H1 (cell line): ENCODE measurements at regions not wholly inside any gene's neighbourhood (a gene's known extent, or its start where the extent isn't known, plus 50 kb on each side); places are given as distances from the start of the nearest gene placed in this dataset.

Experiments used
- CTCF ChIA-PET: fragments of 300-600 bp; sonication (Branson Sonifier 250); formaldehyde crosslinking; loops from one replicate; lab custom pipeline; 2021; ENCODE audit not compliant: partially characterized antibody; lab: Charles Lee
- POLR2A ChIA-PET: fragments of 300-600 bp; sonication (Branson Sonifier 250); formaldehyde crosslinking; loops from one replicate; lab custom pipeline; 2021; ENCODE audit warnings: inconsistent platforms; ENCODE audit not compliant: partially characterized antibody; lab: Charles Lee
- DNase-seq, 2 experiments: peaks; one replicate each; pipeline versions ENCODE4 v3.0.0 to v3.0.0-alpha.2; 2010 to 2022; ENCODE audit warnings: low spot score in 2 of 2, low read depth in 1 of 2, mixed read lengths in 1 of 2
- FAIRE-seq: peaks from 2 replicates; lab custom pipeline; 2011; peaks lifted over from hg19 to GRCh38; lab: Jason Lieb, UNC
- H2AFZ ChIP-seq: 2 replicates; pipeline ENCODE4 v1.8.1; 2012; ENCODE audit warnings: low read length, inconsistent platforms
- H2AK5ac ChIP-seq: 2 replicates; pipeline ENCODE4 v1.6.1; 2013; ENCODE audit warnings: low read depth, low read length
- H2BK120ac ChIP-seq: replicated peaks from 2 replicates; pipeline ENCODE3; 2013; ENCODE audit warnings: low read depth, low read length, inconsistent platforms
- H2BK12ac ChIP-seq: 2 replicates; pipeline ENCODE4 v1.6.1; 2013; ENCODE audit warnings: low read depth, low read length
- H2BK15ac ChIP-seq: 2 replicates; pipeline ENCODE4 v1.6.1; 2013; ENCODE audit warnings: low read length
- H2BK20ac ChIP-seq: 2 replicates; pipeline ENCODE4 v1.6.1; 2013; ENCODE audit warnings: low read length
- H2BK5ac ChIP-seq: 2 replicates; pipeline ENCODE4 v1.6.1; 2013; ENCODE audit warnings: low read depth, low read length
- H3K14ac ChIP-seq: 2 replicates; pipeline ENCODE4 v1.6.1; 2013; ENCODE audit warnings: inconsistent platforms; ENCODE audit not compliant: insufficient read length
- H3K18ac ChIP-seq: 2 replicates; pipeline ENCODE4 v1.6.1; 2013; ENCODE audit warnings: low read length; ENCODE audit errors: extremely low read depth
- H3K23ac ChIP-seq: 2 replicates; pipeline ENCODE4 v1.6.1; 2013; ENCODE audit warnings: inconsistent platforms; ENCODE audit not compliant: insufficient read length
- H3K23me2 ChIP-seq: 2 replicates; pipeline ENCODE4 v1.6.1; 2013; ENCODE audit warnings: low read depth, low read length
- H3K27ac ChIP-seq: 2 replicates; pipeline ENCODE4 v1.6.1; 2011; ENCODE audit warnings: low read depth, low read length, inconsistent platforms
- H3K27me3 ChIP-seq, 4 experiments: replicated peaks in 1 of 4; 1 replicate in 1 of 4; 2 replicates in 3 of 4; pipeline versions ENCODE4 v1.6.1 to v1.8.1; 2011 to 2013; ENCODE audit warnings: low read length in 3 of 4, mild to moderate bottlenecking in 3 of 4, inconsistent platforms in 2 of 4, mixed read lengths in 2 of 4, moderate library complexity in 1 of 4; ENCODE audit not compliant: control insufficient read depth in 3 of 4, insufficient read depth in 3 of 4; ENCODE audit errors: extremely low read depth in 1 of 4
- H3K36me3 ChIP-seq, 4 experiments: 2 replicates each; pipeline versions ENCODE4 v1.6.1 to v1.8.1; 2011 to 2013; ENCODE audit warnings: mild to moderate bottlenecking in 4 of 4, low read length in 3 of 4, moderate library complexity in 2 of 4, control low read depth in 1 of 4, inconsistent platforms in 1 of 4; ENCODE audit not compliant: insufficient read depth in 4 of 4, control insufficient read depth in 2 of 4
- H3K4ac ChIP-seq: replicated peaks from 2 replicates; pipeline ENCODE3; 2013; ENCODE audit warnings: low read length, low read depth, mixed read lengths, inconsistent platforms; ENCODE audit not compliant: insufficient read length
- H3K4me1 ChIP-seq, 4 experiments: replicated peaks in 1 of 4; 1 replicate in 1 of 4; 2 replicates in 3 of 4; pipeline versions ENCODE4 v1.6.1 to v1.8.1; 2011 to 2013; ENCODE audit warnings: low read length in 3 of 4, inconsistent platforms in 2 of 4, mixed read lengths in 1 of 4; ENCODE audit not compliant: insufficient read depth in 4 of 4, control insufficient read depth in 3 of 4
- H3K4me2 ChIP-seq, 2 experiments: 2 replicates each; pipeline versions ENCODE4 v1.6.1 to v1.8.1; 2011 to 2013; ENCODE audit warnings: low read depth in 2 of 2, low read length in 2 of 2, control low read depth in 1 of 2, inconsistent platforms in 1 of 2, mild to moderate bottlenecking in 1 of 2; ENCODE audit not compliant: insufficient read depth in 1 of 2
- H3K4me3 ChIP-seq, 4 experiments: fragments of 200-600, 300-600 bp in 1 of 4; sonication (generic), shearing (Covaris generic), sonication (Bioruptor Twin) in 1 of 4; 2 replicates each; pipeline versions ENCODE4 v1.5.1 to v1.8.1; 2011 to 2016; ENCODE audit warnings: low read length in 4 of 4, low read depth in 3 of 4, control low read depth in 2 of 4, inconsistent platforms in 2 of 4, mild to moderate bottlenecking in 2 of 4, mixed read lengths in 1 of 4, moderate library complexity in 1 of 4; ENCODE audit not compliant: insufficient read depth in 2 of 4; ENCODE audit errors: extremely low read depth in 1 of 4
- H3K56ac ChIP-seq: replicated peaks from 2 replicates; pipeline ENCODE3; 2013; ENCODE audit warnings: low read depth, mild to moderate bottlenecking, mixed read lengths, low read length, inconsistent platforms; ENCODE audit not compliant: insufficient read length
- H3K79me1 ChIP-seq: 2 replicates; pipeline ENCODE4 v1.6.1; 2013; ENCODE audit warnings: low read depth, low read length, control low read depth
- H3K79me2 ChIP-seq, 2 experiments: 2 replicates each; pipeline versions ENCODE4 v1.6.1 to v1.8.1; 2012 to 2013; ENCODE audit warnings: low read length in 2 of 2, mild to moderate bottlenecking in 2 of 2, inconsistent platforms in 1 of 2; ENCODE audit not compliant: insufficient read depth in 2 of 2, control insufficient read depth in 1 of 2
- H3K9ac ChIP-seq, 4 experiments: replicated peaks in 1 of 4; 1 replicate in 1 of 4; 2 replicates in 3 of 4; pipeline versions ENCODE4 v1.6.1 to v1.8.1; 2011 to 2013; ENCODE audit warnings: low read depth in 3 of 4, low read length in 3 of 4, control low read depth in 2 of 4, mild to moderate bottlenecking in 2 of 4, moderate library complexity in 2 of 4, inconsistent platforms in 1 of 4; ENCODE audit errors: extremely low read depth in 1 of 4
- H3K9me3 ChIP-seq, 2 experiments: 2 replicates each; pipeline versions ENCODE4 v1.6.1 to v1.8.1; 2012 to 2013; ENCODE audit warnings: mild to moderate bottlenecking in 2 of 2, moderate library complexity in 2 of 2, control low read depth in 1 of 2, inconsistent platforms in 1 of 2, low read depth in 1 of 2, low read length in 1 of 2, mixed read lengths in 1 of 2; ENCODE audit not compliant: insufficient read depth in 2 of 2
- H4K20me1 ChIP-seq, 2 experiments: replicated peaks in 1 of 2; 2 replicates each; pipeline versions ENCODE3 to v1.8.1; 2011 to 2013; ENCODE audit warnings: inconsistent platforms in 2 of 2, low read length in 2 of 2, mild to moderate bottlenecking in 1 of 2; ENCODE audit not compliant: insufficient read depth in 2 of 2, control insufficient read depth in 1 of 2
- H4K5ac ChIP-seq: 2 replicates; pipeline ENCODE4 v1.6.1; 2013; ENCODE audit warnings: low read length, low read depth, mixed read lengths, inconsistent platforms; ENCODE audit not compliant: insufficient read length
- H4K8ac ChIP-seq: 2 replicates; pipeline ENCODE4 v1.8.0; 2013; ENCODE audit warnings: mild to moderate bottlenecking, moderate library complexity, low read length, inconsistent platforms; ENCODE audit not compliant: insufficient read depth; ENCODE audit errors: extremely low read depth
- H4K91ac ChIP-seq: replicated peaks from 2 replicates; pipeline ENCODE3; 2013; ENCODE audit warnings: low read length, mixed read lengths, inconsistent platforms; ENCODE audit not compliant: insufficient read length
- ASH2L ChIP-seq: fragments of 200-600, 300-600 bp; sonication (generic); IDR thresholded peaks from one replicate; pipeline ENCODE4 v1.7.1; 2017; ENCODE audit warnings: low read length
- ATF2 ChIP-seq: IDR thresholded peaks from 2 replicates; pipeline ENCODE4 v1.6.1; 2012; ENCODE audit warnings: low read length, inconsistent platforms
- CBX5 ChIP-seq: fragments of 300-800, 300-1000 bp; sonication (generic); IDR thresholded peaks from 2 replicates; pipeline ENCODE4 v1.7.1; 2016; ENCODE audit warnings: antibody characterized with exemption, low read length, low read depth
- CEBPB ChIP-seq: IDR thresholded peaks from 2 replicates; pipeline ENCODE4 v1.6.1; 2012; ENCODE audit warnings: low read depth, low read length
- CHD1 ChIP-seq: IDR thresholded peaks from 2 replicates; pipeline ENCODE4 v1.6.1; 2012; ENCODE audit warnings: low read depth, low read length, improper control_type of control experiment
- CREB1 ChIP-seq: IDR thresholded peaks from 2 replicates; pipeline ENCODE4 v1.6.1; 2012; ENCODE audit warnings: inconsistent platforms
- MAFK ChIP-seq: IDR thresholded peaks from 2 replicates; pipeline ENCODE4 v1.6.1; 2012; ENCODE audit warnings: low read depth, mild to moderate bottlenecking, improper control_type of control experiment, low read length
- POU5F1 ChIP-seq: IDR thresholded peaks from 2 replicates; pipeline ENCODE4 v1.6.1; 2011; ENCODE audit warnings: low read depth, mild to moderate bottlenecking, low read length, moderate library complexity
- RFX5 ChIP-seq: IDR thresholded peaks from 2 replicates; pipeline ENCODE4 v1.6.1; 2011; ENCODE audit warnings: low read depth, low read length, improper control_type of control experiment, borderline replicate concordance
- RXRA ChIP-seq: IDR thresholded peaks from 2 replicates; pipeline ENCODE4 v1.6.1; 2011; ENCODE audit warnings: low read depth, mild to moderate bottlenecking, low read length, moderate library complexity; ENCODE audit not compliant: insufficient read depth
- SAP30 ChIP-seq: fragments of 300-600 bp; sonication (generic); IDR thresholded peaks from 2 replicates; pipeline ENCODE4 v1.7.1; 2012; ENCODE audit warnings: low read length, moderate library complexity, mild to moderate bottlenecking, inconsistent platforms; ENCODE audit not compliant: insufficient read depth, insufficient replicate concordance
- SIN3A ChIP-seq, 2 experiments: IDR thresholded peaks in 1 of 2; conservative IDR thresholded peaks in 1 of 2; 2 replicates each; pipeline ENCODE4 v1.6.1; 2011 to 2012; ENCODE audit warnings: low read length in 2 of 2, improper control_type of control experiment in 1 of 2, low read depth in 1 of 2, mild to moderate bottlenecking in 1 of 2
- SP2 ChIP-seq: IDR thresholded peaks from 2 replicates; pipeline ENCODE4 v1.6.1; 2012; ENCODE audit warnings: mild to moderate bottlenecking, low read length, inconsistent platforms
- YY1 ChIP-seq: IDR thresholded peaks from 2 replicates; pipeline ENCODE4 v1.6.1; 2011; ENCODE audit warnings: low read depth, mild to moderate bottlenecking, low read length
- WGBS, 2 experiments: shearing (Covaris generic) in 1 of 2; methylation state at CpG; one replicate each; pipeline versions ENCODE4 v1.1.6 to v1.1.7; 2013 to 2015; ENCODE audit warnings: low lambda C conversion rate in 2 of 2, mixed read lengths in 2 of 2, inconsistent platforms in 1 of 2, low coverage in 1 of 2, missing lambda C conversion rate in 1 of 2; ENCODE audit not compliant: insufficient replicate concordance in 2 of 2, insufficient coverage in 1 of 2, insufficient read length in 1 of 2; ENCODE audit errors: extremely low coverage in 1 of 2, missing lambda C conversion rate in 1 of 2; 5-methylcytosine and 5-hydroxymethylcytosine counted together

GRCh38 chr4:188647820-188648370 is 508.7 kb downstream of the TRIML1 start:
- no peaks in the 10 kb centered on the region for H3K9me3 ChIP-seq
- H2BK20ac ChIP-seq = no peak overlapping the region
- ChIA-PET CTCF (no interaction called here), POLR2A (no interaction called here)
- H4K8ac ChIP-seq = no peak overlapping the region
- no peak overlapping the region for H2BK120ac ChIP-seq
- H3K14ac ChIP-seq = no peak overlapping the region
- H3K79me2 ChIP-seq = no peaks in the 10 kb centered on the region
- no peak overlapping the region for H3K23ac ChIP-seq
- H3K9ac ChIP-seq = no peak overlapping the region
- no peak for FAIRE-seq
- no peaks in the 10 kb centered on the region for H3K27me3 ChIP-seq
- H3K23me2 ChIP-seq = no peaks in the 10 kb centered on the region
- no peak overlapping the region for H3K4ac ChIP-seq
- no peak overlapping the region for H2AK5ac ChIP-seq
- H2BK5ac ChIP-seq = no peak overlapping the region
- H2BK12ac ChIP-seq = no peak overlapping the region
- H4K91ac ChIP-seq = no peak overlapping the region
- no peak overlapping the region for H3K27ac ChIP-seq
- H3K4me3 ChIP-seq = no peak overlapping the region
- no peak overlapping the region for H4K5ac ChIP-seq
- H2BK15ac ChIP-seq = no peak overlapping the region
- H4K20me1 ChIP-seq = no peaks in the 10 kb centered on the region
- H2AFZ ChIP-seq = no peak overlapping the region
- H3K4me2 ChIP-seq = no peak overlapping the region
- no peak for DNase-seq
- H3K18ac ChIP-seq = no peak overlapping the region
- H3K79me1 ChIP-seq = no peaks in the 10 kb centered on the region
- no peak overlapping the region for H3K56ac ChIP-seq
- WGBS, 2 experiments = 89% methylated on average over 2 of the region's 2 CpGs; no CpG with 5 or more reads in 1 of the 2 experiments
- H3K4me1 ChIP-seq = peaks cover 0 to 7% (median 0%) of the 10 kb centered on the region in 4 experiments; a peak in 1 of 7 replicates
- H3K36me3 ChIP-seq = no peaks in the 10 kb centered on the region
- TF ChIP-seq YY1 (no peak), SIN3A (conservative IDR thresholded peaks at IDR 0.05 in 1 of 2, IDR thresholded peaks at IDR 0.05 in 1 of 2; ENCODE audit: low read depth in 1 of 2, low read length in 2 of 2) (no peak), CEBPB (no peak), CHD1 (no peak), MAFK (no peak), ASH2L (no peak), RFX5 (no peak), ATF2 (no peak), CBX5 (no peak), SAP30 (no peak), POU5F1 (no peak), CREB1 (no peak), SP2 (no peak), RXRA (no peak)
